DND-41 (cell line): ENCODE measurements at regions not wholly inside any gene's neighbourhood (a gene's known extent, or its start where the extent isn't known, plus 50 kb on each side); places are given as distances from the start of the nearest gene placed in this dataset.

Experiments used
- ATAC-seq: fragments of 200-7000 bp; cut with Tn5 transposase; 3 replicates; pipeline ENCODE4 v1.9.1; 2021; ENCODE audit warnings: low read depth; ENCODE audit not compliant: insufficient read depth
- DNase-seq: peaks from one replicate; pipeline ENCODE4 v3.0.0-alpha.2; 2020
- H2AFZ ChIP-seq: 2 replicates; pipeline ENCODE4 v1.6.0; 2012; ENCODE audit warnings: low read depth, low read length
- H3K27ac ChIP-seq: 2 replicates; pipeline ENCODE4 v1.5.1; 2012; ENCODE audit warnings: low read length, inconsistent platforms
- H3K27me3 ChIP-seq: fragments of 200-600 bp; sonication (generic); 2 replicates; pipeline ENCODE4 v1.6.0; 2012; ENCODE audit warnings: low read length, mild to moderate bottlenecking, inconsistent platforms; ENCODE audit not compliant: insufficient read depth, poor library complexity
- H3K36me3 ChIP-seq: 2 replicates; pipeline ENCODE4 v1.5.1; 2012; ENCODE audit warnings: low read length, inconsistent platforms; ENCODE audit not compliant: insufficient read depth
- H3K4me1 ChIP-seq: 2 replicates; pipeline ENCODE4 v1.5.1; 2012; ENCODE audit warnings: mild to moderate bottlenecking, low read length; ENCODE audit not compliant: insufficient read depth
- H3K4me2 ChIP-seq: 2 replicates; pipeline ENCODE4 v1.6.0; 2012; ENCODE audit warnings: mild to moderate bottlenecking, moderate library complexity, low read length, inconsistent platforms; ENCODE audit not compliant: insufficient read depth
- H3K4me3 ChIP-seq, 2 experiments: fragments of 200-600 bp in 1 of 2; shearing (Covaris generic) in 1 of 2; 2 replicates each; pipeline ENCODE4 v1.5.1; 2012 to 2016; ENCODE audit warnings: inconsistent platforms in 2 of 2, low read length in 2 of 2, mild to moderate bottlenecking in 2 of 2, low read depth in 1 of 2, moderate library complexity in 1 of 2
- H3K79me2 ChIP-seq: 2 replicates; pipeline ENCODE4 v1.6.0; 2012; ENCODE audit warnings: low read length, inconsistent platforms; ENCODE audit not compliant: insufficient read depth
- H3K9ac ChIP-seq: 2 replicates; pipeline ENCODE4 v1.6.0; 2012; ENCODE audit warnings: low read depth, mild to moderate bottlenecking, inconsistent platforms, low read length, moderate library complexity
- H3K9me3 ChIP-seq: 2 replicates; pipeline ENCODE4 v1.5.1; 2012; ENCODE audit warnings: low read length, moderate library complexity, mild to moderate bottlenecking, inconsistent platforms; ENCODE audit not compliant: insufficient read depth, severe bottlenecking
- H4K20me1 ChIP-seq: 2 replicates; pipeline ENCODE4 v1.6.0; 2012; ENCODE audit warnings: low read length; ENCODE audit not compliant: insufficient read depth
- EZH2 ChIP-seq: IDR thresholded peaks from 3 replicates; pipeline ENCODE4 v1.6.1; 2012; ENCODE audit warnings: borderline replicate concordance, low read depth, mild to moderate bottlenecking, moderate library complexity, low read length, inconsistent platforms; ENCODE audit not compliant: severe bottlenecking
- TF ChIP-seq, protein P1 (sequence below): IDR thresholded peaks from 2 replicates; pipeline ENCODE4 v1.5.1; 2012; ENCODE audit warnings: borderline replicate concordance, low read length, moderate library complexity, mild to moderate bottlenecking; ENCODE audit not compliant: poor library complexity, severe bottlenecking; ENCODE audit errors: extremely low read depth

DNA sequence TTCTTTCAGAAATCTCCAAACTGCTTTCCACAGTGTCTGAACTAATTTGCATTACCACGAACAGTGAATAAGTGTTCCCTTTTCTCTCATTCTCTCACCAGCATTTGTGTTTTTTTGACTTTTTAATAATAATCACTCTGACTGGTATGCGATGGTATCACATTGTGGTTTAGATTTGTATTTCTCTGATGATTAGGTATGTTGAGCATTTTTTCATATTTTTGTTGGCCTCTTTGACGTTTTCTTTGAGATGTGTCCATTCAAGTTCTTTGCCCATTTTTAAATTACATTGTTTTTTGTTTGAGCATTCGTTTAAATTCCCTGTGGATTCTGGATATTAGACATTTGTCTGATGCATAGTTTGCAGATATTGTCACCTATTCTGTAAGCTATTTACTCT is 1639.6 kb upstream of the TENM4 start:
- H3K79me2 ChIP-seq = no peaks in the 10 kb centered on the region
- no peak overlapping the region for H2AFZ ChIP-seq
- H3K9ac ChIP-seq = no peak overlapping the region
- no peaks in the 10 kb centered on the region for H3K9me3 ChIP-seq
- no peak overlapping the region for H3K27ac ChIP-seq
- H3K36me3 ChIP-seq = no peaks in the 10 kb centered on the region
- no peak for TF ChIP-seq EZH2
- TF ChIP-seq, protein P1, sequence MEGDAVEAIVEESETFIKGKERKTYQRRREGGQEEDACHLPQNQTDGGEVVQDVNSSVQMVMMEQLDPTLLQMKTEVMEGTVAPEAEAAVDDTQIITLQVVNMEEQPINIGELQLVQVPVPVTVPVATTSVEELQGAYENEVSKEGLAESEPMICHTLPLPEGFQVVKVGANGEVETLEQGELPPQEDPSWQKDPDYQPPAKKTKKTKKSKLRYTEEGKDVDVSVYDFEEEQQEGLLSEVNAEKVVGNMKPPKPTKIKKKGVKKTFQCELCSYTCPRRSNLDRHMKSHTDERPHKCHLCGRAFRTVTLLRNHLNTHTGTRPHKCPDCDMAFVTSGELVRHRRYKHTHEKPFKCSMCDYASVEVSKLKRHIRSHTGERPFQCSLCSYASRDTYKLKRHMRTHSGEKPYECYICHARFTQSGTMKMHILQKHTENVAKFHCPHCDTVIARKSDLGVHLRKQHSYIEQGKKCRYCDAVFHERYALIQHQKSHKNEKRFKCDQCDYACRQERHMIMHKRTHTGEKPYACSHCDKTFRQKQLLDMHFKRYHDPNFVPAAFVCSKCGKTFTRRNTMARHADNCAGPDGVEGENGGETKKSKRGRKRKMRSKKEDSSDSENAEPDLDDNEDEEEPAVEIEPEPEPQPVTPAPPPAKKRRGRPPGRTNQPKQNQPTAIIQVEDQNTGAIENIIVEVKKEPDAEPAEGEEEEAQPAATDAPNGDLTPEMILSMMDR = no peak
- H3K4me3 ChIP-seq = no peak overlapping the region
- ATAC-seq (no peak), DNase-seq (no peak)
- H3K4me2 ChIP-seq = no peak overlapping the region
- no peaks in the 10 kb centered on the region for H3K4me1 ChIP-seq
- H3K27me3 ChIP-seq = no peaks in the 10 kb centered on the region
- no peaks in the 10 kb centered on the region for H4K20me1 ChIP-seq

DNA sequence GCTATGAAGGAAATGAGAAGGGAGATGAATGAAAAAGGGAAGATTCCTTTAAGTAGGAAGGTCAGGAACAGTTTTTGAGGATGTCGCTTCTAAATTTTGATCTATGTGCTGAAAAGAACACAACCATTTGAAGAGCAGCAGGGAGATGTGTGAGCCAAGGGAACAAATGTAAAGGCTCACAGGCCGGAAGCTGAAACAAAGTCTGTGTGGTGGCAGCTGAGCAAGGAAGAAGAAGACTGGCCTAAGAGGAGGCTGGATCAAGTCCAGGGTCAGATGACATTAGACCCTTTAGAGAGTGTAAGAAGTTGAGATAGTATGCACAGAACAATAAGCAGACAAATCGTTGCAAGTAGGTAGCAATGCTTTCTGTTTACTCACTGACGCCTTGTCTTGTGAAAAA is 1631.4 kb upstream of the TENM4 start:
- Histone ChIP-seq H4K20me1 (no peaks in the 10 kb centered on the region), H3K27me3 (no peaks in the 10 kb centered on the region), H2AFZ (no peak overlapping the region), H3K27ac (no peak overlapping the region), H3K79me2 (no peaks in the 10 kb centered on the region), H3K4me3 (no peak overlapping the region), H3K9ac (no peak overlapping the region), H3K4me2 (no peak overlapping the region), H3K4me1 (no peaks in the 10 kb centered on the region), H3K9me3 (no peaks in the 10 kb centered on the region), H3K36me3 (no peaks in the 10 kb centered on the region)
- no peak for DNase-seq
- ATAC-seq = no peak
- no peak for TF ChIP-seq EZH2
- TF ChIP-seq, protein P1 = no peak

DNA sequence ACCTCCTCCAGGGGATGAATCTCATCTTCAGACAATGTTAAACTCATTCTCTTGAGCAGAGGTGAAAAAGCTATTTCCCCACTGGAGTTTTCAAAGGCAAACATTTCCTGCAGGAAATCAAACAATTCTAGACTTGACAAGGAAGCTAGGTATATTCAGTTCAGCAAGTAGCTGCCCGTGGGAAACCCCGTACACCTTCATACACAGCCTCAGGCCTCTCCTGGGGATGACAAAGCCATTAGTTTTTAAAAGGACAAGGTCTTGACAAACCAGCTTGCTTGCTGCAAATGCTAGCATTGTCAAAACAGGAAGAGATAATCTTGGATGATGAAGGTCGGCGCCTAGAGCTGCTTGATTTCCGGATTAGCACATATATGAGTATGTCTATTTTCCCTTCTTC is 1630.8 kb upstream of the TENM4 start:
- H3K4me2 ChIP-seq = no peak overlapping the region
- TF ChIP-seq, protein P1 = no peak
- no peak for TF ChIP-seq EZH2
- DNase-seq = no peak

DNA sequence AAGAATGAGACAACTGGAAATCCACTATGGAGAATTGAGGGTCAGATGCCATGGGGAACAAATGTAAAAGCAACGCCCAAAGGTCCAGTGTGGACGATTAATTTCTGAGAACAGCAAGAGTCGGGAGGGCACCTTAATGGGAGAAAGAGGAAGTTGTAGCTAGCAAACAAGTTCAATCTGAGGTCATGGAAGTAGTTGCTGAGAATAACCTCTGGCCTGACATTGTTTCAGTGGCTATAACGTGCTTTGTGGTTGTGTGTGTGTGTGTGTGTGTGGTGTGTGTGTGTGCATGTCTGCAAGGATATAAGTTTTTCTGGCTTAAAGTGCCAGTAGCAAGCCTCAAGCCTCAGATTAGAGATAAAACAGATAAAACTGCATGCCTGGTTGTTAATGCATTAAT is 1630.1 kb upstream of the TENM4 start:
- H3K4me2 ChIP-seq = no peak overlapping the region
- ATAC-seq (no peak), DNase-seq (no peak)
- no peaks in the 10 kb centered on the region for H3K9me3 ChIP-seq
- H3K4me1 ChIP-seq = no peaks in the 10 kb centered on the region
- no peaks in the 10 kb centered on the region for H4K20me1 ChIP-seq
- H3K4me3 ChIP-seq = no peak overlapping the region
- H3K27ac ChIP-seq = no peak overlapping the region
- H2AFZ ChIP-seq = no peak overlapping the region
- H3K79me2 ChIP-seq = no peaks in the 10 kb centered on the region
- TF ChIP-seq, protein P1 = no peak
- TF ChIP-seq EZH2 = no peak
- H3K9ac ChIP-seq = no peak overlapping the region
- no peaks in the 10 kb centered on the region for H3K36me3 ChIP-seq
- no peaks in the 10 kb centered on the region for H3K27me3 ChIP-seq

More for the DNA sequence above, 1630.8 kb upstream of the TENM4 start:
- Histone ChIP-seq H2AFZ (no peak overlapping the region), H3K9ac (no peak overlapping the region), H3K4me1 (no peaks in the 10 kb centered on the region), H4K20me1 (no peaks in the 10 kb centered on the region), H3K27me3 (no peaks in the 10 kb centered on the region), H3K36me3 (no peaks in the 10 kb centered on the region), H3K9me3 (no peaks in the 10 kb centered on the region), H3K4me3 (no peak overlapping the region), H3K27ac (no peak overlapping the region), H3K79me2 (no peaks in the 10 kb centered on the region)
- no peak for ATAC-seq
